ENCODE measurements at regions not wholly inside any gene's neighbourhood (a gene's known extent, or its start where the extent isn't known, plus 50 kb on each side); places are given as distances from the start of the nearest gene placed in this dataset.

DNA sequence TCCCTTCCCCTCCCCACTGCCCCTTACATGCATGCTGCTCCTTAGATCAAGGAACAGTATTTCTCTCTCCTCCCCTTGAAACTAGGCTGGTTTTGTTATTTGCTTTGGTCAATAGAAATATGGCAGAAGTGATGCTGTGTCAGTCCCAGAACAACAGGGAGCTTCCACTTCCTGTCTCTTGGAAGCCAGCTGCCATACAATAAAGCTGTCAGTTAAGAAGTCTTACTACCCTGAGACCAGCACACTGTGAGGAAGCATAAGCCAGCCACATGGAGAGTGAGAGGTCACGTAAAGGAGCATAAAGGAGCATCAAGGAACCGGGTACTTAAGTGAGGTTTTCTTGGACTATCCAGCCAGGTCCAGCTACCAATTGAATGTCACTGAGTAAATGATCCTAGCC lies 126.6 kb downstream of the NOL4 start:
- TF ChIP-seq CTCF (conservative IDR thresholded peaks at IDR 0.05; ENCODE audit: low read depth, low read length) (no peak), EZH2phosphoT487 (IDR thresholded peaks at IDR 0.05; ENCODE audit: borderline replicate concordance, low read length) (no peak)
